ENCODE measurements at regions not wholly inside any gene's neighbourhood (a gene's known extent, or its start where the extent isn't known, plus 50 kb on each side); places are given as distances from the start of the nearest gene placed in this dataset.

DNA sequence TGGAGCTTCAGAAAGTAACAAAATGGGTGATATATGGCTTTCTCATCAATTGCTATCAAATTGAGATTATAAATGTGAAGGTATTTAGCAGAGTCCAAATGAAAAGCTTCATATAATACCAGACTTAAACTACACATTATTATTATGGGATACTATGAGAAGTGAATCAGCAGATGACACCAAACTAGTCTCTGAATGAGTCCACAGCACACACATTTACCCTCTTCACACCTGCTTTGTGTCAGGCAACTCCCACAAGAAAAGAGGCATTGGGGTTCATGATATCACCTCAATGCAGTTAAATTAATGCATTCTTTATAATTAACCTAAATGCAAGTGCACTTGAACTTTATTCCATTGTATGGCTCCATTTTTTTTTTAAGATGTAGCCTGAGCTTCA is 330.5 kb downstream of the BCL11B start:
- Histone ChIP-seq H3K27ac (no peak overlapping the region), H3K4me1 (replicated peaks) (no peaks in the 10 kb centered on the region), H3K36me3 (no peaks in the 10 kb centered on the region), H3K9me3 (no peaks in the 10 kb centered on the region), H3K4me3 (no peak overlapping the region), H3K27me3 (replicated peaks; ENCODE audit: insufficient read depth) (no peaks in the 10 kb centered on the region)
- intact Hi-C loops (cut with DNase I) = no loop called here
- TF ChIP-seq, protein P1, sequence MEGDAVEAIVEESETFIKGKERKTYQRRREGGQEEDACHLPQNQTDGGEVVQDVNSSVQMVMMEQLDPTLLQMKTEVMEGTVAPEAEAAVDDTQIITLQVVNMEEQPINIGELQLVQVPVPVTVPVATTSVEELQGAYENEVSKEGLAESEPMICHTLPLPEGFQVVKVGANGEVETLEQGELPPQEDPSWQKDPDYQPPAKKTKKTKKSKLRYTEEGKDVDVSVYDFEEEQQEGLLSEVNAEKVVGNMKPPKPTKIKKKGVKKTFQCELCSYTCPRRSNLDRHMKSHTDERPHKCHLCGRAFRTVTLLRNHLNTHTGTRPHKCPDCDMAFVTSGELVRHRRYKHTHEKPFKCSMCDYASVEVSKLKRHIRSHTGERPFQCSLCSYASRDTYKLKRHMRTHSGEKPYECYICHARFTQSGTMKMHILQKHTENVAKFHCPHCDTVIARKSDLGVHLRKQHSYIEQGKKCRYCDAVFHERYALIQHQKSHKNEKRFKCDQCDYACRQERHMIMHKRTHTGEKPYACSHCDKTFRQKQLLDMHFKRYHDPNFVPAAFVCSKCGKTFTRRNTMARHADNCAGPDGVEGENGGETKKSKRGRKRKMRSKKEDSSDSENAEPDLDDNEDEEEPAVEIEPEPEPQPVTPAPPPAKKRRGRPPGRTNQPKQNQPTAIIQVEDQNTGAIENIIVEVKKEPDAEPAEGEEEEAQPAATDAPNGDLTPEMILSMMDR (IDR thresholded peaks at IDR 0.05) = no peak
- no peak for TF ChIP-seq POLR2A (IDR thresholded peaks at IDR 0.05)
- TF ChIP-seq POLR2AphosphoS5 (IDR thresholded peaks at IDR 0.05) = no peak
- no peak for DNase-seq (ENCODE audit: low spot score)

DNA sequence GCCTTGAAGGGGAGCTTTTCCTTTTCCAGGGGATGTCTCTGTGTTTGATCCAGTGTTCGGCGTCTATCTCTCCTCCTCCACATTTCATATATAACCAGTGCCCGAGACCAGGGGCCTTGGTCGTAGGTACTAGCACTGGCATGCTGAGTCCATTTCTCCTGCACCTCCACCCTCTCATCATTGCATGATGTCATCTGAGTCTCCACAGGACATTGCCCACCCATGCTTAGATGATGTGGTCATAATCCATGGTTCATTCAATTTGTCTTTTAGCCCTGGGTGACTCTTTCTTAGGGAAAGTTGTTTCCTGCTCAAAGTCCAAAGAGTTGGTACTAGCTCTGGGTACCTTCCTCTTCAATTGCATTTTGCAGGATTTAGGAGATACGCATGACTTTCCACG is 328.1 kb downstream of the BCL11B start:
- Histone ChIP-seq H3K4me1 (replicated peaks) (no peaks in the 10 kb centered on the region), H3K36me3 (no peaks in the 10 kb centered on the region), H3K9me3 (no peaks in the 10 kb centered on the region), H3K4me3 (no peak overlapping the region), H3K27ac (no peak overlapping the region), H3K27me3 (replicated peaks; ENCODE audit: insufficient read depth) (no peaks in the 10 kb centered on the region)
- intact Hi-C loops (cut with DNase I) = no loop called here
- no peak for DNase-seq (ENCODE audit: low spot score)
- 94% methylated on average over 6 of the region's 6 CpGs for WGBS
- TF ChIP-seq POLR2AphosphoS5 (IDR thresholded peaks at IDR 0.05) (no peak), POLR2A (IDR thresholded peaks at IDR 0.05) (no peak)
- TF ChIP-seq, protein P1 (IDR thresholded peaks at IDR 0.05) = no peak

DNA sequence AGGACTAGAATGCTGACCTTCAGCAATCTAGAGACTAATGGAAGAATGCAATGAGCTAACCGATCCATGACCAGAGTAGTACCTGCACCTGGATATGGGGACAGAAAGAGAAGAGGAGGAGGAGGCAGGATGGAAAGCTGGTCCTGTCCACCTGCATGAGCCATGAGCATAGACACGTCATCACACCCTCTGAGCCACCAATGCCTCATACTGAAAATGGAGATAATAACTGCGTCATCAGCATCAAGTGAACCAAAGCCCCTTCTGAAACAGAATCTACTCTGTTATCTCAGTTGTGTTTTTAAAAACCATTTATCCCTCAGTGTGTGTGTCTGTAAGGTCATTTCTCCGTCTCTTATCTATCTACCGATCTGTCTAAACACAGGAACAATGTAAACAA is 327.0 kb downstream of the BCL11B start:
- intact Hi-C loops (cut with DNase I) = no loop called here
- H3K36me3 ChIP-seq = no peaks in the 10 kb centered on the region
- TF ChIP-seq, protein P1 (IDR thresholded peaks at IDR 0.05) = no peak
- TF ChIP-seq POLR2AphosphoS5 (IDR thresholded peaks at IDR 0.05) (no peak), POLR2A (IDR thresholded peaks at IDR 0.05) (no peak)
- no peak overlapping the region for H3K4me3 ChIP-seq
- 63% methylated on average over 5 of the region's 5 CpGs for WGBS
- no peak overlapping the region for H3K27ac ChIP-seq
- H3K27me3 ChIP-seq (replicated peaks; ENCODE audit: insufficient read depth) = no peaks in the 10 kb centered on the region
- H3K9me3 ChIP-seq = no peaks in the 10 kb centered on the region
- H3K4me1 ChIP-seq (replicated peaks) = no peaks in the 10 kb centered on the region
- DNase-seq (ENCODE audit: low spot score) = no peak

DNA sequence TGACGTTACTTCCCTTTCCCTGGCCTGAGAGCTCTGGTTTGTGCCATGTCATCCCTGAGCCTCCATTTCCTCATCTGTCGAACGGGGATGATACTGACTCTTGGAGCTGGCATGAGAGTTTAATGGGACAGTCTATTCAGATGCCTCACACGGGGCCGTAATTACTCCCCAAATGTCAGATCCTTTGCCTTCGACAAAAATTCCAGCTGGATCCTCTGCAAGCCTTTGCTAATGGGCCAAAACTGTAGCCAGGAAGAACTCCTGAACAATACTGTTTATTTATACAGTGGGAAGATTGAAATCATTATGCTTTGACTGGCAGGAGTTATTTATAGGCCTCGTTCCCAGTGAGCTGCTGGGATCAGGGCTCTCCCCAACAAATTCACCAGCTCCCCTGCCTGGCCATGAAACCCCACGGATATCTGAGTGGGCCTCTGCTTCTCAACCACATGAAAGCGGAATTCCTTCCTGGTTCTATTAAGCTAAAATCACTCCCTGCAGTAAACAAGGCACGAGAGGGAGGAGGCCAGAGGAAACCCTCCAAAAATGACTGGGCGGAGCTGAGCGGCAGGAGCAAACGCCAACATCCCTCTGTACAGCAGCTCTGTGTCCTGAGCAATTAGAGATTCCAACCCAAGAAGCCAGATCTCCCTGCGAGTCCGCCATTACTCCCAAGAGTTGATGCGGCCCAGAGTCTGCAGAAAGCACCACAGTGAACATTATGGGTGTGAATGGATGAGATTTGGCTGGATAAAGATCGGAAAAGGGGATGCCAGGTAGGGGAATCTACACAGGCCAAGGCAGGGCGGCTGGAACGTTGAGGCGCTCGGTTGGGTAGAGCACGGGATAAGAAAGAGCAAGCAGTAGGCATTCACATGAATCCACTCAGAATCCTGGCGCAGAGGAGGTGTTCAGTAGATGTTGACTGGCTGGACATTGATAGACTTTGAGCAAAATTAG is 326.1 kb downstream of the BCL11B start:
- H3K36me3 ChIP-seq = no peaks in the 10 kb centered on the region
- TF ChIP-seq POLR2A (IDR thresholded peaks at IDR 0.05) (no peak), POLR2AphosphoS5 (IDR thresholded peaks at IDR 0.05) (no peak)
- TF ChIP-seq, protein P1 (IDR thresholded peaks at IDR 0.05) = no peak
- intact Hi-C loops (cut with DNase I) = no loop called here
- DNase-seq (ENCODE audit: low spot score) = no peak
- H3K4me1 ChIP-seq (replicated peaks) = no peaks in the 10 kb centered on the region
- no peaks in the 10 kb centered on the region for H3K9me3 ChIP-seq
- WGBS = 46% methylated on average over 23 of the region's 23 CpGs
- H3K27me3 ChIP-seq (replicated peaks; ENCODE audit: insufficient read depth) = no peaks in the 10 kb centered on the region
- no peak overlapping the region for H3K4me3 ChIP-seq
- no peak overlapping the region for H3K27ac ChIP-seq

DNA sequence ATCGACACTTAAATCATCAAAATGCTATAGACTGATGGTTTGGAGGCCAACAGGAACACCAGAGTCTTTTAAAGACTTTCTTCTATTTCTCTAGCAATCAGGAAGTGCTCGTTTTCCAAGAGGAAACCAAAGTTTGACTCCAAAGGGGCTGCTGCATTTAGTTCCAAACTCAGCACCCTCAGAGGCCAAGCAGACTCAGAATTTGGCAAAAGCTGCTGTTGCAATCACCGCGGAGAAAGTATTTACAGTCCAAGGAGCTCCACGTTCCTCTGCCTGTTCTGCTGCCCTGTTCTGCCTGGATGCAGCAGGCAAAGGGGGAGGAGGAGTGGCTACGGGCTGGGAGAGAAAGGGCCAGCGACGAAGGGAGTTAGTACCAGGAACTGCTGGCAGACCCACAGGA is 325.1 kb downstream of the BCL11B start:
- H3K27me3 ChIP-seq (replicated peaks; ENCODE audit: insufficient read depth) = no peaks in the 10 kb centered on the region
- DNase-seq (ENCODE audit: low spot score) = peak; percentile 29
- TF ChIP-seq POLR2AphosphoS5 (IDR thresholded peaks at IDR 0.05) (peak; percentile 18), POLR2A (IDR thresholded peaks at IDR 0.05) (no peak)
- TF ChIP-seq, protein P1 (IDR thresholded peaks at IDR 0.05) = no peak
- WGBS = 16% methylated on average over 8 of the region's 8 CpGs
- H3K4me3 ChIP-seq = no peak overlapping the region
- H3K27ac ChIP-seq = no peak overlapping the region
- no peaks in the 10 kb centered on the region for H3K9me3 ChIP-seq
- intact Hi-C loops (cut with DNase I) = no loop called here
- no peaks in the 10 kb centered on the region for H3K4me1 ChIP-seq (replicated peaks)
- H3K36me3 ChIP-seq = no peaks in the 10 kb centered on the region

Data from prostate gland (tissue), 2 donors.